GM23338 (cell line): ENCODE measurements at regions not wholly inside any gene's neighbourhood (a gene's known extent, or its start where the extent isn't known, plus 50 kb on each side); places are given as distances from the start of the nearest gene placed in this dataset.

ENCODE experiments used
- ATAC-seq: fragments of 200-7000 bp; cut with Tn5 transposase; 3 replicates; pipeline ENCODE4 v1.9.1; 2020
- DNase-seq: peaks from one replicate; pipeline ENCODE4 v3.0.0-alpha.2; 2015; ENCODE audit warnings: low spot score
- H2AFZ ChIP-seq: fragments of 200-600 bp; sonication (generic); 2 replicates; pipeline ENCODE4 v1.8.0; 2016; ENCODE audit warnings: antibody characterized with exemption, mild to moderate bottlenecking, moderate library complexity
- H3F3A ChIP-seq: fragments of 200-600 bp; sonication (generic); replicated peaks from 2 replicates; pipeline ENCODE4 v1.8.0; 2017; ENCODE audit warnings: antibody characterized with exemption, mixed run types, low read depth
- H3K27ac ChIP-seq: fragments of 200-600 bp; sonication (generic); 2 replicates; pipeline ENCODE4 v1.6.1; 2016; ENCODE audit warnings: low read depth
- H3K27me3 ChIP-seq: fragments of 200-600 bp; sonication (generic); 2 replicates; pipeline ENCODE4 v1.8.0; 2016; ENCODE audit warnings: mild to moderate bottlenecking, mixed run types, moderate library complexity; ENCODE audit not compliant: insufficient read depth
- H3K36me3 ChIP-seq: fragments of 200-600 bp; sonication (generic); 2 replicates; pipeline ENCODE4 v1.8.0; 2016; ENCODE audit warnings: mild to moderate bottlenecking; ENCODE audit not compliant: insufficient read depth
- H3K4me1 ChIP-seq: fragments of 200-600 bp; sonication (generic); 2 replicates; pipeline ENCODE4 v1.8.0; 2016; ENCODE audit warnings: mild to moderate bottlenecking, moderate library complexity; ENCODE audit not compliant: insufficient read depth
- H3K4me2 ChIP-seq: fragments of 200-600 bp; sonication (generic); 2 replicates; pipeline ENCODE4 v1.7.1; 2017; ENCODE audit warnings: mixed run types
- H3K4me3 ChIP-seq: fragments of 200-600 bp; sonication (generic); 2 replicates; pipeline ENCODE4 v1.6.1; 2016; ENCODE audit warnings: mixed run types
- H3K79me2 ChIP-seq: fragments of 200-600 bp; sonication (generic); replicated peaks from 2 replicates; pipeline ENCODE4 v1.8.0; 2017; ENCODE audit warnings: mild to moderate bottlenecking; ENCODE audit not compliant: insufficient read depth
- H3K9me2 ChIP-seq: fragments of 200-600 bp; sonication (generic); 2 replicates; pipeline ENCODE4 v1.8.0; 2017; ENCODE audit not compliant: insufficient read depth
- H4K20me1 ChIP-seq: fragments of 200-600 bp; sonication (generic); replicated peaks from 2 replicates; pipeline ENCODE4 v1.8.0; 2017; ENCODE audit warnings: mild to moderate bottlenecking; ENCODE audit not compliant: insufficient read depth
- H3K27ac Mint-ChIP-seq: 2 replicates; pipeline ENCODE4 v1.8.0; 2020; ENCODE audit warnings: inconsistent platforms, mild to moderate bottlenecking, moderate library complexity, mixed read lengths
- H3K27me3 Mint-ChIP-seq: 3 replicates; pipeline ENCODE4 v1.8.0; 2022; ENCODE audit warnings: low read depth, mild to moderate bottlenecking, moderate library complexity, mixed read lengths, inconsistent platforms; ENCODE audit not compliant: insufficient read depth, poor library complexity
- H3K36me3 Mint-ChIP-seq: 3 replicates; pipeline ENCODE4 v1.8.0; 2021; ENCODE audit warnings: low read depth, mild to moderate bottlenecking, inconsistent platforms, moderate library complexity, mixed read lengths
- H3K4me1 Mint-ChIP-seq: 3 replicates; pipeline ENCODE4 v1.8.0; 2020; ENCODE audit warnings: mild to moderate bottlenecking, inconsistent platforms, mixed read lengths
- H3K4me3 Mint-ChIP-seq: 3 replicates; pipeline ENCODE4 v1.8.0; 2021; ENCODE audit warnings: moderate library complexity, mild to moderate bottlenecking, inconsistent platforms, mixed read lengths
- H3K9me3 Mint-ChIP-seq: 3 replicates; pipeline ENCODE4 v1.8.0; 2020; ENCODE audit warnings: moderate library complexity, mild to moderate bottlenecking, inconsistent platforms, mixed read lengths
- CREB1 ChIP-seq: fragments of 250-450 bp; sonication (Bioruptor Pico); IDR thresholded peaks from 2 replicates; pipeline ENCODE4 v1.5.0; 2020; ENCODE audit warnings: low read depth, mild to moderate bottlenecking, moderate library complexity
- EZH2 ChIP-seq: fragments of 200-600 bp; sonication (generic); IDR thresholded peaks from one replicate; pipeline ENCODE4 v1.8.0; 2017; ENCODE audit warnings: antibody characterized with exemption, mild to moderate bottlenecking, low read depth; ENCODE audit not compliant: unreplicated experiment
- NANOG ChIP-seq: IDR thresholded peaks from 2 replicates; pipeline ENCODE4 v1.6.1; 2016; ENCODE audit warnings: antibody characterized with exemption, borderline replicate concordance
- ZNF331 ChIP-seq: fragments of 250-450 bp; sonication (Bioruptor Pico); IDR thresholded peaks from 2 replicates; pipeline ENCODE4 v1.5.0; 2020; ENCODE audit warnings: low read depth, mild to moderate bottlenecking, moderate library complexity
- TF ChIP-seq, protein P1 (sequence below): IDR thresholded peaks from one replicate; pipeline ENCODE4 v1.6.1; 2018; ENCODE audit warnings: antibody characterized with exemption; ENCODE audit not compliant: unreplicated experiment
- TF ChIP-seq, protein P2 (sequence below): fragments of 250-450 bp; sonication (Bioruptor Pico); IDR thresholded peaks from 2 replicates; pipeline ENCODE4 v1.5.0; 2020; ENCODE audit warnings: mild to moderate bottlenecking, moderate library complexity
- TF ChIP-seq, protein P3 (sequence below): IDR thresholded peaks from 2 replicates; pipeline ENCODE4 v1.6.1; 2016; ENCODE audit warnings: antibody characterized with exemption

DNA sequence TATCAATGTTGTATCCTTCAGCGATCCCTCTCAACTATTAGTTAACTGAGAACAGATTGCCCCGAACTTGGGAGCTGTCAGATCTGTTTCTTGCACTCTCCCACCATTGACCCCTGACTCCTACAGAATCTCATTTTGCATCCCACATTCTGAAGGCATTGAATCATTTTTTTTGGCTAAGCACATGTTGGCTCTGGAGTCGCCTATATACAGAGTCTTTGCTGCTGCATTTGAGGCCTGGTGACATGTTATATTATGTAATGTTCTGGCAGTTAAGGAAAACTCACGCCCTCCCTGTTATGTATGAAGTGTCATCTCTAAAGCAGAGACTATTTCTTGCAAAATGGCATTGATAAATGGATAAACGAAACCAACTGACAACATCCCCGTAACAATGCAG, 159.2 kb upstream of the ITGB1 start:
- Histone ChIP-seq H3K79me2 (no peaks in the 10 kb centered on the region), H3F3A (no peaks in the 10 kb centered on the region), H3K27ac (no peak overlapping the region), H3K4me2 (no peak overlapping the region), H4K20me1 (no peaks in the 10 kb centered on the region), H2AFZ (no peak overlapping the region), H3K4me3 (no peak overlapping the region), H3K36me3 (no peaks in the 10 kb centered on the region), H3K9me2 (0 out of 2 replicates have a peak, but pooled peaks cover 3% of the 10 kb centered on the region), H3K4me1 (peaks cover 7% of the 10 kb centered on the region; the same call in 1 of the 2 replicates), H3K27me3 (no peaks in the 10 kb centered on the region)
- TF ChIP-seq CREB1 (CRISPR knock-in tag) (no peak), EZH2 (no peak)
- TF ChIP-seq, protein P1, sequence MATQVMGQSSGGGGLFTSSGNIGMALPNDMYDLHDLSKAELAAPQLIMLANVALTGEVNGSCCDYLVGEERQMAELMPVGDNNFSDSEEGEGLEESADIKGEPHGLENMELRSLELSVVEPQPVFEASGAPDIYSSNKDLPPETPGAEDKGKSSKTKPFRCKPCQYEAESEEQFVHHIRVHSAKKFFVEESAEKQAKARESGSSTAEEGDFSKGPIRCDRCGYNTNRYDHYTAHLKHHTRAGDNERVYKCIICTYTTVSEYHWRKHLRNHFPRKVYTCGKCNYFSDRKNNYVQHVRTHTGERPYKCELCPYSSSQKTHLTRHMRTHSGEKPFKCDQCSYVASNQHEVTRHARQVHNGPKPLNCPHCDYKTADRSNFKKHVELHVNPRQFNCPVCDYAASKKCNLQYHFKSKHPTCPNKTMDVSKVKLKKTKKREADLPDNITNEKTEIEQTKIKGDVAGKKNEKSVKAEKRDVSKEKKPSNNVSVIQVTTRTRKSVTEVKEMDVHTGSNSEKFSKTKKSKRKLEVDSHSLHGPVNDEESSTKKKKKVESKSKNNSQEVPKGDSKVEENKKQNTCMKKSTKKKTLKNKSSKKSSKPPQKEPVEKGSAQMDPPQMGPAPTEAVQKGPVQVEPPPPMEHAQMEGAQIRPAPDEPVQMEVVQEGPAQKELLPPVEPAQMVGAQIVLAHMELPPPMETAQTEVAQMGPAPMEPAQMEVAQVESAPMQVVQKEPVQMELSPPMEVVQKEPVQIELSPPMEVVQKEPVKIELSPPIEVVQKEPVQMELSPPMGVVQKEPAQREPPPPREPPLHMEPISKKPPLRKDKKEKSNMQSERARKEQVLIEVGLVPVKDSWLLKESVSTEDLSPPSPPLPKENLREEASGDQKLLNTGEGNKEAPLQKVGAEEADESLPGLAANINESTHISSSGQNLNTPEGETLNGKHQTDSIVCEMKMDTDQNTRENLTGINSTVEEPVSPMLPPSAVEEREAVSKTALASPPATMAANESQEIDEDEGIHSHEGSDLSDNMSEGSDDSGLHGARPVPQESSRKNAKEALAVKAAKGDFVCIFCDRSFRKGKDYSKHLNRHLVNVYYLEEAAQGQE = no peak
- Mint-ChIP-seq H3K4me3 (no peak overlapping the region), H3K27ac (no peak overlapping the region), H3K9me3 (no peaks in the 10 kb centered on the region), H3K4me1 (peaks cover 5% of the 10 kb centered on the region), H3K36me3 (no peaks in the 10 kb centered on the region), H3K27me3 (no peaks in the 10 kb centered on the region)
- no peak for ATAC-seq
- no peak for DNase-seq

DNA sequence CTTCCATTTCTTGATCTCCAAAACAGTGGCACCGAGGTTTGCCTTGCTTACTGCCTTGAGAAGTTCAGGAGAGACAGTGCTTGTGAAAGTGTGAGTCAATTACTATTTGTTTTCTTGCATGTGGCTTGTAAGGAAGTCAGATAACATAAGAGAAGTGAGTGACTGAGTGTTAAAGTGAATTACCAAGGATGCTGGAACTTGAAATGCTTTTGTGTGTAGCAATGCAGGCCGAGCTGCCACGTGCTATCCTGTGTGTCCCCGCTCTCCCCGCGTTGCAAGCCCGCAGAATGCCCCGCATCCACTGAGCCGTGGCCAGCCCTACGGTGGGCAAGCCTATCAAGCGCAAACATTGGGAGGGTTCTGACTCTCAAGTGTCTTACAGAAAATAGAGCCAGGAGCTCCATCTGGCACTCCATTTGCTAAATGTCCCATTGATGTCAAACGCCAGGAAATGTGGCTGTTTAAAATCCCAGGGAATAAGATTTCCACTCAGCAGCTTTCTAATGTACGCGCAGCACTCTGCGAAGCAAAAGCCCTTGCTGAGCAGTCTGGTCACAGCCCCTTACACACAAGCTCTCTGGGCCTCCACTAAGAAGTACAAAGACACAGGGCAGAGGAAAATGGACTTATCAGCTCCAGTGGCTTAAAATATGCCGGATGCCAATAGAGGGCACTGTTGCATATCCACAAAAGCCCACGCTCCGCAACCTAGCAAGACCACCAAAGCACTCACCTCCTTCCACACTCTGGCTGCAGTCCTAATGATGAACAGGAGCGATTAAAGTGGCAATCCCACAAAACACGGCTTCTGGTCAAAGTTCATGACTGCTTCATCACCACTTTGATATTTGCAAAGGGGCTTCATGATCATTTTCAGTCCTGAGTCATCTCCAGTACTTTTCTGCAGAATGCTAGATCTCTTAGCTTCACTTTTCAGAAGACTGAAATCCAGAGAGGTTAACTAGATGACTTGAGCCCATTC, 158.0 kb upstream of the ITGB1 start:
- Histone ChIP-seq H3K27me3 (no peaks in the 10 kb centered on the region), H3K36me3 (no peaks in the 10 kb centered on the region), H2AFZ (peak overlapping the region; percentile 75), H3K4me3 (no peak overlapping the region), H3K9me2 (no peaks in the 10 kb centered on the region), H3K4me2 (no peak overlapping the region), H3K79me2 (no peaks in the 10 kb centered on the region), H4K20me1 (no peaks in the 10 kb centered on the region), H3K4me1 (peaks cover 7% of the 10 kb centered on the region; the same call in 1 of the 2 replicates), H3F3A (no peaks in the 10 kb centered on the region), H3K27ac (no peak overlapping the region)
- Mint-ChIP-seq H3K27ac (no peak overlapping the region), H3K36me3 (no peaks in the 10 kb centered on the region), H3K9me3 (no peaks in the 10 kb centered on the region), H3K4me3 (no peak overlapping the region), H3K4me1 (peaks cover 5% of the 10 kb centered on the region), H3K27me3 (no peaks in the 10 kb centered on the region)
- DNase-seq = peak; percentile 82
- peak; percentile 91 for ATAC-seq
- TF ChIP-seq, protein P2, sequence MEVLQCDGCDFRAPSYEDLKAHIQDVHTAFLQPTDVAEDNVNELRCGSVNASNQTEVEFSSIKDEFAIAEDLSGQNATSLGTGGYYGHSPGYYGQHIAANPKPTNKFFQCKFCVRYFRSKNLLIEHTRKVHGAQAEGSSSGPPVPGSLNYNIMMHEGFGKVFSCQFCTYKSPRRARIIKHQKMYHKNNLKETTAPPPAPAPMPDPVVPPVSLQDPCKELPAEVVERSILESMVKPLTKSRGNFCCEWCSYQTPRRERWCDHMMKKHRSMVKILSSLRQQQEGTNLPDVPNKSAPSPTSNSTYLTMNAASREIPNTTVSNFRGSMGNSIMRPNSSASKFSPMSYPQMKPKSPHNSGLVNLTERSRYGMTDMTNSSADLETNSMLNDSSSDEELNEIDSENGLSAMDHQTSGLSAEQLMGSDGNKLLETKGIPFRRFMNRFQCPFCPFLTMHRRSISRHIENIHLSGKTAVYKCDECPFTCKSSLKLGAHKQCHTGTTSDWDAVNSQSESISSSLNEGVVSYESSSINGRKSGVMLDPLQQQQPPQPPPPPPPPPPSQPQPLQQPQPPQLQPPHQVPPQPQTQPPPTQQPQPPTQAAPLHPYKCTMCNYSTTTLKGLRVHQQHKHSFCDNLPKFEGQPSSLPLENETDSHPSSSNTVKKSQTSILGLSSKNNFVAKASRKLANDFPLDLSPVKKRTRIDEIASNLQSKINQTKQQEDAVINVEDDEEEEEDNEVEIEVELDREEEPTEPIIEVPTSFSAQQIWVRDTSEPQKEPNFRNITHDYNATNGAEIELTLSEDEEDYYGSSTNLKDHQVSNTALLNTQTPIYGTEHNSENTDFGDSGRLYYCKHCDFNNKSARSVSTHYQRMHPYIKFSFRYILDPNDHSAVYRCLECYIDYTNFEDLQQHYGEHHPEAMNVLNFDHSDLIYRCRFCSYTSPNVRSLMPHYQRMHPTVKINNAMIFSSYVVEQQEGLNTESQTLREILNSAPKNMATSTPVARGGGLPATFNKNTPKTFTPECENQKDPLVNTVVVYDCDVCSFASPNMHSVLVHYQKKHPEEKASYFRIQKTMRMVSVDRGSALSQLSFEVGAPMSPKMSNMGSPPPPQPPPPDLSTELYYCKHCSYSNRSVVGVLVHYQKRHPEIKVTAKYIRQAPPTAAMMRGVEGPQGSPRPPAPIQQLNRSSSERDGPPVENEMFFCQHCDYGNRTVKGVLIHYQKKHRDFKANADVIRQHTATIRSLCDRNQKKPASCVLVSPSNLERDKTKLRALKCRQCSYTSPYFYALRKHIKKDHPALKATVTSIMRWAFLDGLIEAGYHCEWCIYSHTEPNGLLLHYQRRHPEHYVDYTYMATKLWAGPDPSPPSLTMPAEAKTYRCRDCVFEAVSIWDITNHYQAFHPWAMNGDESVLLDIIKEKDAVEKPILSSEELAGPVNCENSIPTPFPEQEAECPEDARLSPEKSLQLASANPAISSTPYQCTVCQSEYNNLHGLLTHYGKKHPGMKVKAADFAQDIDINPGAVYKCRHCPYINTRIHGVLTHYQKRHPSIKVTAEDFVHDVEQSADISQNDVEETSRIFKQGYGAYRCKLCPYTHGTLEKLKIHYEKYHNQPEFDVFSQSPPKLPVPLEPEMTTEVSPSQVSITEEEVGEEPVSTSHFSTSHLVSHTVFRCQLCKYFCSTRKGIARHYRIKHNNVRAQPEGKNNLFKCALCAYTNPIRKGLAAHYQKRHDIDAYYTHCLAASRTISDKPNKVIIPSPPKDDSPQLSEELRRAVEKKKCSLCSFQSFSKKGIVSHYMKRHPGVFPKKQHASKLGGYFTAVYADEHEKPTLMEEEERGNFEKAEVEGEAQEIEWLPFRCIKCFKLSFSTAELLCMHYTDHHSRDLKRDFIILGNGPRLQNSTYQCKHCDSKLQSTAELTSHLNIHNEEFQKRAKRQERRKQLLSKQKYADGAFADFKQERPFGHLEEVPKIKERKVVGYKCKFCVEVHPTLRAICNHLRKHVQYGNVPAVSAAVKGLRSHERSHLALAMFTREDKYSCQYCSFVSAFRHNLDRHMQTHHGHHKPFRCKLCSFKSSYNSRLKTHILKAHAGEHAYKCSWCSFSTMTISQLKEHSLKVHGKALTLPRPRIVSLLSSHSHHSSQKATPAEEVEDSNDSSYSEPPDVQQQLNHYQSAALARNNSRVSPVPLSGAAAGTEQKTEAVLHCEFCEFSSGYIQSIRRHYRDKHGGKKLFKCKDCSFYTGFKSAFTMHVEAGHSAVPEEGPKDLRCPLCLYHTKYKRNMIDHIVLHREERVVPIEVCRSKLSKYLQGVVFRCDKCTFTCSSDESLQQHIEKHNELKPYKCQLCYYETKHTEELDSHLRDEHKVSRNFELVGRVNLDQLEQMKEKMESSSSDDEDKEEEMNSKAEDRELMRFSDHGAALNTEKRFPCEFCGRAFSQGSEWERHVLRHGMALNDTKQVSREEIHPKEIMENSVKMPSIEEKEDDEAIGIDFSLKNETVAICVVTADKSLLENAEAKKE (CRISPR knock-in tag) = no peak
- TF ChIP-seq, protein P3, sequence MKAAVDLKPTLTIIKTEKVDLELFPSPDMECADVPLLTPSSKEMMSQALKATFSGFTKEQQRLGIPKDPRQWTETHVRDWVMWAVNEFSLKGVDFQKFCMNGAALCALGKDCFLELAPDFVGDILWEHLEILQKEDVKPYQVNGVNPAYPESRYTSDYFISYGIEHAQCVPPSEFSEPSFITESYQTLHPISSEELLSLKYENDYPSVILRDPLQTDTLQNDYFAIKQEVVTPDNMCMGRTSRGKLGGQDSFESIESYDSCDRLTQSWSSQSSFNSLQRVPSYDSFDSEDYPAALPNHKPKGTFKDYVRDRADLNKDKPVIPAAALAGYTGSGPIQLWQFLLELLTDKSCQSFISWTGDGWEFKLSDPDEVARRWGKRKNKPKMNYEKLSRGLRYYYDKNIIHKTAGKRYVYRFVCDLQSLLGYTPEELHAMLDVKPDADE = no peak
- no peak for TF ChIP-seq ZNF331 (CRISPR knock-in tag)
- no peak for TF ChIP-seq EZH2
- TF ChIP-seq CREB1 (CRISPR knock-in tag) = no peak
- TF ChIP-seq NANOG = no peak
